ENCODE measurements at regions not wholly inside any gene's neighbourhood (a gene's known extent, or its start where the extent isn't known, plus 50 kb on each side); places are given as distances from the start of the nearest gene placed in this dataset.

DNA sequence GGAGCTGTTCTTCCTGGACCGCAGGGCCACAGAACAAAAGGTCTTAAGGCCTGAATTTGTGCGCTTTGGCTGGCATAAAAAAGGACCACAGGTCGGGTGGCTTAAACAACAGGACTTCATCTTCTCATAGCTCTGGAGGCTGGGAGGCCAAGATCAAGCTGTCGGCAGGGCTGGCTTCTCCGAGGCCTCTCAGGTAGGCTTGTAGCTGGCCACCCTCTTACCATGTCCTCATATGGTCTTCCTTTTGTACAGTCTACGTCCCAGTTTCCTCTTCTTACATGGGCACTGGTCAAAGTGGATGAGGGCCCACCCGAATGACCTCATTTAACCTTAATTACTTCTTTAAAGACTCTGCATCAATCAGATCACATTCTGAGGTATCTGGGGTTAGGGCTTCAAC is 257.6 kb downstream of the CBLN1 start:
- no peak for DNase-seq (ENCODE audit: low spot score)

DNA sequence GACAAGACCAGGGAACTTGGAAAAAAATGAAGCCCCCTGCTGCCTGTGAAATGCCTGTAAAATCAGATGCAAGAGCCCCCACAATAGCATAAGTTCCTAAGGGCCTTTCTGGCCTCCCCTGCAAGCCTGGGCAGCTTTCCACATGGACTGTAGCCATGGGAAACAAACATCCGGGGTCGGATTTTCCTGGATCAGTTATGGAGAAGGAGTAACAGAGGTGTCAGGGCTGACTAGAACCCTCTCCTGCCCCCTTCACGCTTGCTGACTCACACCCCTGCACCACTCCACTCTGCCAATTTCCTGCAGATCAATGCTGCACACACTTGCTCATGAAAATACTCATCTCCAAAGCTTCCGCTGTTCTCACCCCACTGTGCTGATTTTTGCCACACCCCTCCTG is 258.6 kb downstream of the CBLN1 start:
- peak; percentile 74 for DNase-seq (ENCODE audit: low spot score)

DNA sequence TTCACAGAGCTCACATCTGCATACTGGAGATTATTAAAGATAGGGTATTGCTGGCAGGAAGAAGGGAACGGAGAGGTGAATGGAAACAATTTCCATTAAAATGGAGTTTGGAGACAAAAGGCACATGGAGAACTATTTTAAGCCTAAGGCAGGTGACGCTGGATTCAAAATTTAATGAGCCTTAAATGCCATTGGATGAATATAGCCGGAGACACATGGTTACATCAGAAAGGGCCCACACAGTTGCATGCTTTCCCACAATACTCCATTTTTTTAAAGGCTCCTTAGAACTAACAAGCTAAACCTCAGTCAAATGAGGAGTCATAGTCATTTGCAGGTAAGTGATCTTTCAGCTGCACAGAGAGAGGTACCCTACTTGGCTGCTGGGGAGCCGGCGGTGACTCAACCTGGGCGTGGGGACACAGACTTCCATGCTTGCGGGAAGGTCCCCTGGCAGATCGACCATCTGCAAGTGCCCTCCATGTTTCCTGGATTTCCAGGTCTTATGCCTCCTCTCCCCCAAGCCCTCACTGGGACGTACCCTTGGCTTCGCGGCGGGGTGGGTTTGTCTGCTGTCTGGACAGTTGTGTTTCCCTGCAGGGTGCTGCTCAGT is 259.2 kb downstream of the CBLN1 start:
- DNase-seq (ENCODE audit: low spot score), result peak; percentile 23

DNA sequence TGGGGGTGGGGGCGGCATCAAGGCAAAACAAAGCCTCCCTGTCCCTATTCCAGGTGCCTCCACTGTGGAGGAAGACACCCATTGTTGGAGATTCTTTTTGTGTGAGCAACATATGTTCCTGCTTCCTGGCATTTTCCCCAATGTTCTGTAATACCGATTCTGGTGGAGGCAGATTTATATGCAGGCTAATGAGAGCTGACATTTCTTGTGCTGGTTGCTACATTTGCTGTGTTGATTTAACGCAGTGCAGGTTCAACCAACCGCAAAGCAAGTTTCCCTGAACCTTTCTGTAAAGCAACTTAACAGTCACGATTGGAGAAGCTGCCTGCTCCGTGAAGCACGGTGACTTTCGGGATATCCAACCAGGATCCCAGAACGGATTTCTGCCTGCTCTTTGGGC is 260.5 kb downstream of the CBLN1 start:
- peak; percentile 34 for DNase-seq (ENCODE audit: low spot score)

DNA sequence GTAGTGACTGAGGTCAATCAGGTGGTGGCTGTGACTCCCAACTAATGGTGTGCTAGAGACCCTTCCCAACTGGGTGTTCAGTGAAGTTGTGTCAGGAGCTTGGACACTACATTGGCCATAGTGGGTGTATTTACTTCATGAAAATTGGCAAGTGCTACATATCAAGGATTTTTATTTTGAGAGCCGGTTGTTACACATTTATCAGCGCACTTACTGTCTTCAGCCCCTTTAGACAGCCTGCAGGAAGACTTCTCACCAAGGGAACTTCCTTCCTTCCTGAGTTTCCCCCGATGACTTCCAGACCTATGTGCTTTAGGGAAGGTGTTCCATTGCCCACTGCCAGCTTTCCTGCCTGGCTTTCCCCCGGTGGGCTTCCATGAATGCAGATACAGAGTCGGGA is 261.2 kb downstream of the CBLN1 start:
- DNase-seq (ENCODE audit: low spot score), result no peak

DNA sequence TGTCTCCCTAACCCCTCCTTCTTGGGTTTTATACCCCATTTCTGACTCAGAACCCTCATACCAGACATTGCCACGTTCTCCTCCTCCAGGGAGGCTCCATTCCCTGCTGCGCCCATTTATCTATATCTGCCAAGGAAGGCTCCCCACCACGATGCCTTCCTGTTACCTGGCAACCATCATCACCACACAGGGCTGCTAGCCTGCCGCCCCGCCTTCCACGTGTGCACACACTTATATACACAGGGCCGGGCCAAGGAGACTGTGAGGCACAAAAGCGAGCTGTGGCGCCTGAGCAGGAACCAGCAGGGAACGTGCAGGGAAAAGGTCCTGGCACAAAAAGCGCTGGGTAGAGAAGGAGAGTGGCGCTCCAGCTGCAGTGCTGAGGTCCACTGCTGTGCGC is 261.8 kb downstream of the CBLN1 start:
- no peak for DNase-seq (ENCODE audit: low spot score)

DNA sequence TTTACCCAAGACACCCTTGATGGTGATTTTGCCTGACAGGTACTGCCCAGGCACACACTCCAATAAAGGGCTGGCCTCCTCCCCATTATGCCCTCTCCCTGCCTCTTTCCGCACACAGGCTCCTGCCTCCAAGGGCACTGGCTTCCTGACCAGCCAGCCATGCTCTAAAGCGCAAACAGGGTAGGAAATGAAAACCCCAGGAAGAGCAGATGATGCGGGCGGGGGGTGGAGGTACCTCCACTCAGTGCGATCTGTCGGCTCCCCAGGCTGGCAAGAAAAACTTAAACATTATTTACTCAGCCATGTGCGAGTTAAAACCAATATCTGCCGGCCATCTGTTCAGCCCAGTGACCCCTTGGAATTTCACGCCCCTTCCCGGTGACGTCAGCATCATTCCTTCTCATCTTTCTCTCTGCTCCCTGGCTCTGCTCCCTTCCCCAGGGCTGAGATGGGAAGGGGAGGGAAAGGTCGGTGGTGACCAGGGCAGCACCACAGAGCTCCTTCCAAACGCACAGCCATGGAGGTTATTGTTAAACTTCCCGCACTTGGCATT is 262.5 kb downstream of the CBLN1 start:
- DNase-seq (ENCODE audit: low spot score), result no peak

DNA sequence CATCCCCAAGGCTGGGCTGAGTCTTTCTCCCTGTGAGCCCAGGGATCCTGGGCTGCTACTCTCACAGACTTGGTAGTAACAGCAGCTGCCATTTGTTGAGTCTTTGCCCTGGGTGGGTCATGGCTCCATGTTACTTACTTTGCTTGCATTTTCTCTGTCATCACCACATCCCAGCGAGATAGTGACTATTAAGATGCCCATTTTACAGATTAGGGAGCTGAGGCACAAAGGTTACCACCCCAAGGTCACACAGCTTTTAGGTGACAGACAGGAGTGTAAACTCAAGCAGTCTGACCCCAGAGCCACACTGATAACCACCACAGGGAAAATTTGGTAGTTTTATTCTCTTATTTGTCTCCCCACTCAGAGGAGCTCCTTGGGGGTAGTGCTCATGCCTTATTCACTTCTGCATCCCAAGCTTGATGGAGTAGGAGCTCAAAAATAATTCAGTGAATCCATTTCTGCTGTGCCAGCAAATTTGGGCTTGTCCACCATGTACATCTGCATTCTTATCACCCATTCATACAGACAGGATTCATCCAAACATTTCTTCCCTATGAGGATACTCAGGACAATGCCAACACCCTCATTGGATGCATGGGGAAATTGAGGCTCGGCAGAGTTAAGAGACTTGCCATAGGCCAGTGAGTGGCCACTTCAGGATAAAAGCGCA is 263.2 kb downstream of the CBLN1 start:
- no peak for DNase-seq (ENCODE audit: low spot score)

DNA sequence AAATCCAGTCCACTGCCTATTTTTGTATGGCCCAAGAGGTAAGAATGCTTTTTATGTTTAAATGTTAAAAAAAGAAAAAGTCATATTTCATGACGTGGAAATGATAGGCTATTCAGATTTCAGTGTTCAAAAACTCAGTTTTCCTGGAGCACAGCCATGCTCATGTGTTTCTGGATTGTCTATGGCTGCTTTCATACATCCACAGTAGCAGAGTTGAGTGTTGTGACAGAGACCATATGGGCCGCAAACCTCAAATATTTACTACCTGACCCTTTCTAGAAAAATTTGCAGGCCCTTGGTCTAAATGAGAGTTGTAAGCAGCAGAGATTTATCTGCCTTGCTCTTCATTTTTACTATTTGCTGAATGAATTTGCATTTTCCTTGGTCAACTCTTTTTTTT is 264.1 kb downstream of the CBLN1 start:
- DNase-seq (ENCODE audit: low spot score), result no peak

DNA sequence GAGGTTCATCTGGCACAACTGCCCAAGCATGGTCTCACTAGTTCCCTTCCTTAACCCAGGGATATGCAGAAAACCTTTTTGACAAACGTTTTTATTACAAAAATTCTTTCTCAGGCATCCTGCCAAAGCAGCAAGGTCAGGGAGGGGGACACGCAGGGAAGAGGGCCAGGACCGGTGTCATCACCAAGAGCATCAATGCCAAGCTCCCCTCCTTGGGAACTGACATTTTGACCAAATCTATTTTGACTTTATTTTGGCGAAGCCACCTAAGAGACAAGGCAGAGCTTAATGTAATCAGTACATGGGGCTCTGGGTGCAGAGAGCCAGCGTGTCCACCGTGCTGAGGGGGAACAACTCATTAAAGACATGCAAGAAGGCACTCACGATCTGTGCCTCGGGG is 265.2 kb downstream of the CBLN1 start:
- DNase-seq (ENCODE audit: low spot score), result no peak

DNA sequence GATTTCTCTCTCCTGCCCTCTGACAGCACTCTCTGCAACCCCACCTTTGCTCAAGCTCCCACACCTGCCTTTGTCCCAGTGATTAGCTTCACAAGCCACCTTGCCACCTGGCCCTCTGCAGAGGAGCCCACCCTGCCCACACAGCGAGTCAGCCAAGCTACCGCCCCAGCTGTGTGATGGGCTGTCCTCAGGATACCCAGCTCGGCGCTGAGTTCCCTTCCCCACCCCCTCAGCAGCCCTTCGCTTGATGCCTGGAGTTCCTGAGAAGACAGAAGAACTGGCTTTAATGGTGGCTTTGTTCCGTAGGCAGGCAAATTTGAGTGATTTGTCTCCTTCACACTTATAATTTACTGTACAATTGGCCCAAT is 266.4 kb downstream of the CBLN1 start:
- no peak for DNase-seq (ENCODE audit: low spot score)

DNA sequence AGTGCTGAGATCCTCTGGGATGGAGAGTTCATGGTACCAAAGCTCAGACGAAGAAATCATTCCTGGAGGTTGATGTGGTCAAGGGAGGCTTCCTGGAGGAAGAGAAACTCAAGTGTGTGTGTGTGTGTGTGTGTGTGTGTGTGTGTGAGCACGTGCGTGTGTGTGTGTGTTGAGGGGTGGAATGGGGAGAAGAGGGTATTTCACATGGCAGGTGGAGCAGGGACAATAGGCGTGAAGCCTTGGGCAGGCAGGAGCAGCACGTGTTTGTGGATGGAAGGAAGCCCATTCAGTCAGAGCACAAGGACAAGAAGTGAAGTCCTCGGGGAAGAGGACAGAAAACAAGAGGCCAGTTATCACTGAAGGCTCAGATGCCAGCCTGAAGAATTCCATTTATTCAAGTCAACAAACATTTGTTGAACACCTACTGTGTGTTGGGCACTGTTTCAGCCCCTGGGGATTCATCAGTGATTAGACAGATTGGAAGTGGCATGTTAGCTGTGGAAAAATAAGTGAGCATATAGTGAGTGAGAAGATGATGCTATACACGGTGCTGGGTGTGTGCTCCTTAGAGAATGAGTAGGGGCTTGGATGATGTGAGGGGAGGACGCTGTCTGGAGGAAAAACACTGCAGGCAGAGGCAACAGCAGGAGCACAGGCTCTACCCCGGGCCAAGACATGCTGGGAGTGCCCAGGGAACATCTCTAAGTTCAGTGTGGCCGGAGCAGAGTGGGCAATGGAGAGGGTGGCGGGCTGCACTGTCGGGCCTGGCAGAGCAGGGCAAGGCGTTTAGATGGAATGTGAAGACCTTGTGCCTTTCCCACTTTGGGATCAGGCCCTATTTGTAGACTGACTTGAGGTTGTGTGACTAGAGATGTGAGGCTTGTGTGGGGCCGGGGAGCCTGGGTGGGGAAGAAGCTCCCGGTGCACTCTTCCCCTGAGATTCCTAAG is 267.1 kb downstream of the CBLN1 start:
- DNase-seq (ENCODE audit: low spot score), result no peak

DNA sequence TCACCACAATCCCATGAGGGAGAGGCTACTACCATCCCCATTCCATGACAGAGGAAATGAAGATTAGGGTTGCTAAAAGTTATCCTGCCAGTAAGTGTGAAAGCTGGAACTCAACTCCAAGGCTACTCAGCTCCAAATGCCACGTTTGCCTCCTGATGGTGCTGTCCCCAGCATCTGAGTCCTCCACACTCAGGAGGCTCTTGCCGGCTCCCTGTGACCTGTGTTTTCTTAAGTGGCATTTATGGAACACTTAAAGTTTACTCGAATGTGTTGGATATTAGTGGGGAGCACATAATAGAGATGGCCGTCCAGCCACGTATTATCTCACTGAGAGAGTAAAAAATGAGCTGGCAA is 267.9 kb downstream of the CBLN1 start:
- DNase-seq (ENCODE audit: low spot score), result no peak

DNA sequence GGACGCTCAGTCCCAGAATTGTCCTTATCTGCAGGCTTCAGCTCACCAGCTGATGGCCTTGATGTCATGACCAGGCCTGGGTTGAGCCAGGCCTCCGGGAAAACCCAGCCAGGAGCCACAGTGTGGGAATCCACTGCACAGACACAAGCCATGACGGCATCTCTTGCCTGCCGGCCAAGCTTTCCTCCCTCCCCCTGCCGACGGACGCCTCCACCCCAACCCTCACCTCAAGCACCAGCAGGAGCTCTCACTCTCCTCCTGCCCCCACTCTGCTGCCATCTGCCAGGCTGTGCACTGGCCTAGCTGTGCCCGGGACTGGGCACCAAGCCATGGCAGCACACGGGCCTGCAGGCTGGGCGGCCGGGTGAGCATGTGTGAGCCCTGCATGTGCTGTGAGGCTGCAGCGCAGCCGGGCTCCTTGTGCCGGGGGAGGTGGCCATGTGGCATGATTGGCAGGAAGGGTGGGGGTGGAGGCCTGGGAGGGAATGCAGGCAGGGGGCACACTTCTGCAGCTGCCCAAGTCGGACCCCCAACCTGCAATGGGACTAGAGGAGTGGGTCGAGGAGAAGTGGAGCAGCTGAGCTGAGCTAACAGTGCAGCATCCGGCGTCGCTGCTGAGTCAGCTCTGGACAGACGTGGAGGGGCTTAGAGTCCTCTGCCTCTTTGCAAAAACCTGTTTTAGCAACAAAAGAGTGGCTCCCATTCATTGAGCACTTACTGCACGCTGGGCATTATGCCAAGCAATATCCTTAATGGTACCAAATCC is 268.5 kb downstream of the CBLN1 start:
- no peak for DNase-seq (ENCODE audit: low spot score)

DNA sequence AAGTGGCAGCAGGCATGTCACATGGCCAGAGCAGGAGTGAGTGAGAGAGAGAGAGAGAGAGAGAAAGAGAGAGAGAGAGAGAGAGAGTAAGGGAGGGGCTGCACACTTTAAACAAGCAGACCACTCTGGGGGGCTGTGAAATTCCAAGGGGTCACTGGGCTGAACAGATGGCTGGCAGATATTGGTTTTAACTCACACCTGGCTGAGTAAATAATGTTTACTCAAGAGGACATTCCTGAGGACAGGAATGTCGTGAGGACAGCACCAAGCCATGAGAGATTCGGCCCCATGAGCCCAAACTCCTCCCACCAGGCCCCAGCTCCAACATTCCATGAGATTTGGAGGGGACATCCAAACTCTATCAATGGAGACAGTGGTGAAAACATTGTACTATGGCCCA is 269.7 kb downstream of the CBLN1 start:
- DNase-seq (ENCODE audit: low spot score), result no peak

DNA sequence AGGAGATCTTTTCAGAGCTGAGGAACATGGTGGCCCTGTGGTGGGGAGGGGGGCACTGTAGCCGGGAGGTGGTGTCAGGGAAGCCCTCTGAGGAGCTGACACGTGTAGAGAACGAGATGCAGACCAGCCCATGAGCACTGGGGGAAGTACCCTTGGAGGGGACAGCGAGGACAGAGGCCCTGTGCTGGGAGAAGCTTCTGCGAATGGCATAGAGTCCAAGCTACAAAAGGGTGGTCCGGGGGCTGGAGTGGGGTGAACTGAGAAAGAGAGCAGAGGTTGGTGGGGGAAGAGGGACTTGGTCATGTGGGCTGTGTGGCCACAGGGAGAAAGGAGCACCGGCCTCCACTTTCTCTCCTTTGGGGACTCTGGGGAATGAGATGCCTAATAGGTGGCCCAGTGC is 270.8 kb downstream of the CBLN1 start:
- DNase-seq (ENCODE audit: low spot score), result no peak

DNA sequence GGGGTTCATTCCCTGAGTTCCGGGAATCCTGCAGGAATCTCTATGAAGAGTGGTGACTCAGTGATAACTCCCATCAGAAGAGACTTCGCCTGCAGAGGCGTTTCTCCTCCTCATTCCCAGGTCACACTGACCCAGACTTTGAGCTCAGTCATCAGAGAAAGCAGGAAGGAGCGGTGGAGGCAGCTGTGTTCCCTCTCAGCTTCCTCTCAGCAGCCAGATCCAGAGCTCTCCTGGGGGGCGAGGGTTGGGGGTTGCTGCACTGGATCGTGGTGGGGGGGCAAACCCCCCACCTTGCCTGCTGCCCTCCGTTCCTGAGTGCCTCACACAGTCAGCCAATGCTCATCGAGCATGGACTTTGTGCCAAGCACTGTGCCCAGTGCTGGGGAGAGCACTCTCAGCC is 271.2 kb downstream of the CBLN1 start:
- DNase-seq (ENCODE audit: low spot score), result no peak

DNA sequence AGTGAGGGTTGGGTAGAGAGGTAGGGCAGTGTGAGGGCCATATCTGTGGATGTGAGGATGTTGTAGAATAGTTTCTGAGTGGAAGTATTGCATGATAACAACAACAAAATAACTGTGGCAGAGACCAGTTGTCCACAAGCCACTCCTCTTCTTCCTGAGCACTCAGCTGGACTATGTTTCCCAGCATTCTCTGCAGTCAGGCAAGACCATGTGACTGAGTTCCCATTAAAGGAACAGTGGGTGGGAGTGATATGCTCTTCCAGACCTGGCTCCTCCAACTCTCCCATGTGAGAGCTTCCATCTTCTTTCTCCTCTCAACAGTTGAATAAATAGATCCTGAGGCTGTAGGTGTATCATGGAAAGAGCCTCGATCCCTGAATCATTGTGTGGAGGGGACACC is 272.4 kb downstream of the CBLN1 start:
- no peak for DNase-seq (ENCODE audit: low spot score)

DNA sequence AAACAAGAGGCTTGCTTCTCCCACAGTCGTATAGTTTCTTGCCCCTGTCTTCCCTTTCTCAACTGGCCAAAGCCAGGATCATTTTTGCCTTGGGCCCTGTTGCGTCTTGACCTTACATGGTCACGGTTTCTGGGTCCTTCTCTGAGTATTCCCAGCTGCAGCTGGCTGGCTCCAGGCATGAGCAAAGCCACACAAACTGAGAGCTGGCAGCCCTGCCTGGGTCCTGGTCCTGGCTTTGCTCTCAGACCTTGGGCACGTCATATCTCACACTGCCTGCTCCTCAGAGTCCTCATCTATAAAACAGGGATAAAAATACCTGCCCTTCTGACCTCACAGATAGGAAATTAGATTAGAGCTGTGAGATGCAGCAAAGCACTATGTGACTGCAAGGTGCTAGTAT is 277.6 kb downstream of the CBLN1 start:
- no peak for DNase-seq (ENCODE audit: low spot score)

DNA sequence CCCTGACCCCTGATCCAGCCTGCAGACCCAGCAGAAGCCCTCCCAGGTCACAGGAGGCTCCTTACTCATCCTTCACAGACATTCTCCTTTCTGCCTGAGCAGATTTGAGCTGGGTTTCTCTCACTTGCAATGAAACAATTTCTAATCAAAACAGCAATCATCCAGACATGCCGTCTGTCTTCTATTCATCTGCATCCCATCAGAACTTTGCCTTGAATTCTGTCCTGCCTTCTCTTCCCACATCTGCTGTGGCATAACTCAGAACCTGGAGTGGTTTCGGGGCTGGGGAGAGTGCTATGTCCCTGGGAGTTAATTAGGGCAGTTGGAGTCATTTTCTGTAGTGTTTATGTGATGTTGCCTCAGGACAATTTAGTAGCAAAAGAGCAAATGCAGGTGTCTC is 278.6 kb downstream of the CBLN1 start:
- no peak for DNase-seq (ENCODE audit: low spot score)

DNA sequence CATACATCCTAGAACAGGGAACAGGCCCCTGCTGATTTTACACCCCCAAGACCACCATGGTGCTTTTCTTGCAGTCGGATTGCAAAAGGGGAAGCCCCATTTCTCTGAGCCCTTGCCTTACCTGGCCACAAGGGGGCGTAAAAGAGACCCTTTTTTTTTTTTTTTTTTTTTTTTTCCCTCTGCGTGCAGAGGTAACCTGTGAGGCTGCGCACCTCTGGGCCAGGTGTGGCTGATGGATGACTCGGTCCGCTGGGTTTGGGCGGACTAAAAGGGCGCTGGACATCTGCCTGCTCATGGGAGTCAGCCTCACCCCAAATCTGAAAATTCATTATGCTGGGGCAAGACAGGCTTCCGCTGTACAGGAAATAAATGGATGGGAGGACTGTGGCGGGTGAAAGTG is 281.0 kb downstream of the CBLN1 start:
- no peak for DNase-seq (ENCODE audit: low spot score)

DNA sequence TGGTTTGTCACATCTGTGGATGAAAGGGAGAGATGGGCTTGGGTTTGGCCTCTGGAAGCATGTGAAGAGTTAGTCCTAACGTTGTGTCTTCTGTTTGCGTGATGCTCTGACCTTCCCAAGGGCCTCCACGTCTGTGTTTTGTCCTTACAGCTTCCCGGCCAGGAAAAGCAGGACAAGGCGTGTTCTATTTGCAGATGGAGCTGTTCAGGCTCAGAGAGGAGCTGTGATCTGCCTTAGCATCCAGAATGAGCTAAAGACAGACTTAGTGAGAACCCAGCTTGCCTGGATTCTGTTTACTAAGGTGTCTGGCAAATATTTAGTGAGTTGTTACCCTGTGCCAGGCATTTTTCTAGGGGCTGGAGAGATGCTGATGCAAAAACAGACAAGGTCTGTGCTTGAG is 282.1 kb downstream of the CBLN1 start:
- no peak for DNase-seq (ENCODE audit: low spot score)

All from A172 (cell line).